Adrenal gland (tissue), 5 donors: ENCODE measurements at regions not wholly inside any gene's neighbourhood (a gene's known extent, or its start where the extent isn't known, plus 50 kb on each side); places are given as distances from the start of the nearest gene placed in this dataset.

Experiments
- CTCF ChIP-seq, 6 experiments: fragments of 450-650 bp in 4 of 6; fragments of 200-600 bp in 2 of 6; sonication (generic) in 1 of 6; IDR thresholded peaks; 1 replicate in 5 of 6; 2 replicates in 1 of 6; pipeline versions ENCODE4 v1.5.1 to v1.8.0; 2016 to 2021; ENCODE audit warnings: antibody characterized with exemption in 6 of 6, mild to moderate bottlenecking in 2 of 6, moderate library complexity in 1 of 6
- POLR2A ChIP-seq, 2 donors: fragments of 450-650 bp; IDR thresholded peaks; one replicate each; pipeline ENCODE4 v1.6.1; 2017; ENCODE audit warnings: antibody characterized with exemption in 2 of 2, mild to moderate bottlenecking in 2 of 2, moderate library complexity in 1 of 2
- donor health status: DM: no; HTN: no; CAD: no.

- TF ChIP-seq POLR2A (IDR thresholded peaks at IDR 0.05) (no peak), CTCF (IDR thresholded peaks at IDR 0.05) (no peak)
Measured at GRCh38 chr18:39460136-39460535, 1894.5 kb upstream of the CELF4 start.
